HuH-7 (cell line): ENCODE measurements at regions not wholly inside any gene's neighbourhood (a gene's known extent, or its start where the extent isn't known, plus 50 kb on each side); places are given as distances from the start of the nearest gene placed in this dataset.
A peak's percentile ranks its signal among the peaks of the same experiment; 100 is the strongest.
"Not testable (repeated sequence)": the region's sequence is repeated elsewhere in the genome, so short reads cannot be mapped to it uniquely, and the experiment has no call there.

Source experiments
- DNase-seq: peaks from one replicate; pipeline ENCODE4 v3.0.0; 2011; ENCODE audit warnings: low spot score

DNA sequence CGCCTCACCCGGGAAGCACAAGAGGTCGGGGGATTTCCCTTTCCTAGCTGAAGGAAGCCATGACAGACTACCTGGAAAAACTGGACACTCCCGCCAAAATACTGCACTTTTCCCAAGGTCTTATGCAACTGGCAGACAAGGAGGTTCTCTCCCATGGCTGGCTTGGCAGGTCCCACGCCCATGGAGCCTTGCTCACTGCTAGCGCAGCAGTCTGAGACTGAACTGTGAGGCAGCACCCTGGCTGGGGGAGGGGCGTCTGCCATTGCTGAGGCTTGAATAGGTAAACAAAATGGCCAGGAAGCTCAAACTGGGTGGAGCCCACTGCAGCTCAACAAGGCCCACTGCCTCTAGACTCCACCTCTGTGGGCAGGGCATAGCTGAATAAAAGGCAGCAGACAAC lies 92.1 kb downstream of the C4BPA start:
- DNase-seq = not testable (repeated sequence)

DNA sequence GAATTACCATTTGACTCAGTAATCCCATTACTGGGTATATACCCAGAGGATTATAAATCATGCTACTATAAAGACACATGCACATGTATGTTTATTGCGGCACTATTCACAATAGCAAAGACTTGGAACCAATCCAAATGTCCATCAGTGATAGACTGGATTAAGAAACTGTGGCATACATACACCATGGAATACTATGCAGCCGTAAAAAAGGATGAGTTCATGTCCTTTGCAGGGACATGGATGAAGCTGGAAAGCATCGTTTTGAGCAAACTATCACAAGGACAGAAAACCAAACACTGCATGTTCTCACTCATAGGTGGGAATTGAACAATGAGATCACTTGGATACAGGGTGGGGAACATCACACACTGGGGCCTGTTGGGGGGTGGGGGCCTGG lies 97.5 kb downstream of the C4BPA start:
- not testable (repeated sequence) for DNase-seq

DNA sequence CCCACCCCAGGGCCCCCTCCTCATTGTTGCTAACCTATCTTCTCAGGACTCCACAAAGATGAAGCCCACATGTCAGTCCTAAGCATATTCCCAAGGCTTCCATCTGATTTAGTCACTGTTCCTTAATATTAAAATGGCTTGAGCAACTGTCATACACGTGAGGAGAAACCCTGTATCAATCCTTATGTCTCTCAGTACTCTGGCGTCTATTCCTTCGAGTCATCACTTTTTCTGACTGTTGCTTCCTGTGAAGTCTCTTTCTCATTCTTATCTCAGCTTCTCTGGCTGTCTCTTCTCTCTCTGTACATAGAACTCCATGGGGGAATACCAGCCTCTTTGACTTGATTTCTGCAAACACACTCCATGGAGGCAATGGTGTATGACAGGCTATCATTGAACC lies 98.4 kb downstream of the C4BPA start:
- DNase-seq = no peak

DNA sequence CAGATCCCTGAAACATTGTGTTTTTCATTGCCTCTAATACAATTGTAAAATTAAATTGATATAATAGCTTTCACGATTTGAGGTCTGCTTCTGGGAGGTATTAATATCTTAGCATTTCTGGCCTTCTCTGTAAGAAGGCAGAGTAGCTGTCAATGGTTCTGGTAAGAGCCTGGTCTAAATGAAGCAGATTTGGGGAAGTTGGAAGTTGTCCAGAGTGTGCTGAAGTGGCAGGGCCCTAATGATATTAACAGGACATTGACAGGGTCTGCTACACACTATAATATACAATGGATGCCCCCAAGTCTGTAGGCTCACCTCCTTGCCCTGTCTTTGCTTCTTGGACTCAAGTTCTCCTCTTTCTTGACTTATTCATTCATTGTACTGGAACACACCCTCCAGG lies 99.5 kb downstream of the C4BPA start:
- DNase-seq = no peak

DNA sequence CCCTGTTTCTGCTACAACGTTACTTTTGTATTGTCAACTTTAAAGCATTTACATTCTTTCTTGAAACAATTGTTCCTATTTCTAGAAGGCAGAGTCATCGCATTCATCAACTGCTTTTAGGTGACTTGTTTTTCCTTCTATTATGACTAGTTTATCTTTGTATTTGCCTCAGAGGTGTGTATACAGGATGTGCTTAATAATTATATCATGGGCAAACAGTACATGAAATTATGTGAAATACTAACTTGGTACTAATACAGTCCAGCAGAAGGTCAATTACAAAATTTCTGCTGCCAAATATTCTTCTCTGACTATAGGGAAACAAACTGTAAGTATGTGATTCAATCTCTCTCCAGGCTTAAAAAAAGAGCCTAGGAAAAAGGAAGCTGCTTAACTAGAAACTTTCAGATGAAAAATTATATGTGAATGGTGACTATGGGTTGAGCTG lies 101.6 kb downstream of the C4BPA start:
- DNase-seq = no peak

DNA sequence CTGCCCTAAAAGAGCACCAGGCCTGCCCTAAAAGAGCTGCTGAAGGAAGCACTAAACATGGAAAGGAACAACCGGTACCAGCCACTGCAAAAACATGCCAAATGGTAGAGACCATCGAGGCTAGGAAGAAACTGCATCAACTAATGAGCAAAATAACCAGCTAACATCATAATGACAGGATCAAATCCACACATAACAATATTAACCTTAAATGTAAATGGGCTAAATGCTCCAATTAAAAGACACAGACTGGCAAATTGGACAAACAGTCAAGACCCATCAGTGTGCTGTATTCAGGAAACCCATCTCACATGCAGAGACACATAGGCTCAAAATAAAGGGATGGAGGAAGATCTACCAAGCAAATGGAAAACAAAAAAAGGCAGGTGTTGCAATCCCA lies 104.7 kb downstream of the C4BPA start:
- not testable (repeated sequence) for DNase-seq

DNA sequence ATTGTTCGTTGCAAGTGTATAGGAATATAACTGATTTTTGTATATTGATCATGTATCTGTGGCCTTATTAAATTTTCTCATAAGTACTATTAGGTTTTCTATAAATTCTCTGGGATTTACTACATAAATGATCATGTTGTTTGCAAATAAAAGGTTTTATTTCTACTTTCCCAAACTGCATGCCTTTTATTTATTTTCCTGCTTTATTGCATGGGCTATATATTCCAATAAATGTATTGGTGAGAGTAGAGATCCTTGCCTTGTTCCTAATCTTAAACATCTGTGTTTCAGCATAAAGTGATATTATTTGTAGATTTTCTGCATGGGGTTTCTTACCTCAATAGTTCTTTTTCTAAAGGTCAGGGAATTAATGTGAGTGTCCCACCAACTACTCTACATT lies 107.0 kb upstream of the CD55 start:
- no peak for DNase-seq

DNA sequence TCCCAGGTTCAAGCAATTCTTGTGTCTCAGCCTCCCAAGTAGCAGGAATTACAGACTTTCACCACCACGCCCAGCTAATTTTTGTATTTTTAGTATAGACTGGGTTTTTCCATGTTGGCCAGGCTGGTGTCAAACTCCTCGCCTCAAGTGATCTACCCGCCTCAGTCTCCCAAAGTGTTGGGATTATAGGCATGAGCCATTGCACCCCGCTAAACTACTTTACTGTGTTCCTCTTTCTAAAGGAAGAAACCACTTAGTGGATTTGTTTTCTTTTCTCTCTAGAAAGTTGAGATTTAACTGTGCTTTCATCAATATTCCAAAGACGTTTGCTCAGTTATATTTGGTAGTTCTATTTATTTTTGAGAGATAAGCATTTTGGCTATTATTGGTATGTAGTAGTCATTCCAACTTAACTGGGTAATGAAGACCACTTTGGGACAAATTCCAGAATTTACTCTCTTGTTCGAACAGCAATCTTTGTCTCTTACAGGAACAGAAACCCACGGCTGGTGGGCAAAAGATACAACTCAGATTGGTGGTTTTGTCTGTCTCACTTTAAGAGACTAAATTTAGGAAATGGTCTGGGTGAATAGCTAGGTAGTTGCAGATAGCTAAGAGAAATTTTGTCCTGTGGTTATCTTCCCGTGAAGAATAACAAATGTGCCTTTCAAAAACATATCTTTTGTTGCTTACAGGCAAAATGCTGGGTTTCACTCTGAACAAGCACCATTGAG lies 103.5 kb upstream of the CD55 start:
- DNase-seq = no peak

DNA sequence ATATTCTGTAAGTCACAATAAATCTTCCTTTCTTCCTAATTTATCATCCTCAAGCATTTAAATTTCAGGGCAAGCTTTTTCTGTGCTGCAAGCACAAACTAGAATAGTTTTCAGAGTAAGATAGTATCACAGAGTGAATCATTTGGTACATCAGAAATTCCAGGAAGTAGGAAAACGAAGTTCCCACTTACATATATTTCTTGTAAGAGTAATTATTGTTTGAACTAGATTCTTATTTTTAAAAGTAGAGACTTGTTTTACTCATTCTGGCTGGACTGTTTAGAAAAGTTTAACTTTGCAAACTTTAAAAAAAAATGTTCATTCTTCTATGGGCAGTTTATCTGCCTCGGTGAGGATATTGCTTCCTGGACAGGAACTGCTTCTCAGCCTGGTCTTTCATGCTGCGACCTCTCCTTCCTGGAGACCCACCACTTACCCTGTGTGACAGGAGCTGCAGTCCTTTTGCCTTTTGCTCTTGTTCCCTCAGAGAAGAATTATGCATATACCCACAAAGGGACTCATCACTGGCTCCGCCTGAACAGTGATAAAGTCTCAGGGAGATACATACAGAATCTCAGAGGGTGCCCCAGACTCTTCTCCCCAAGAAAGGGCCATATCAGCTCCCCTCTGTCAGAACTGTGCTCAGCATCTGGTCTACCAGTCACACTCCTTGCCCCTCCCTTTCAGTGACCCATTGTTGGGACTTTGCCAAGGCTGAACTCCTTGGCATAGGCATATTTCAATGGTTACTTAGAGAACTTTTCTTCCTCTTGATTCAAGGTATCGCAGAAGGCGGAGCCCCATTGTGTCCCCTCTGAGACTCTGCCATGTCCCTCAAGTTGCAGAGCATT lies 102.7 kb upstream of the CD55 start:
- no peak for DNase-seq

DNA sequence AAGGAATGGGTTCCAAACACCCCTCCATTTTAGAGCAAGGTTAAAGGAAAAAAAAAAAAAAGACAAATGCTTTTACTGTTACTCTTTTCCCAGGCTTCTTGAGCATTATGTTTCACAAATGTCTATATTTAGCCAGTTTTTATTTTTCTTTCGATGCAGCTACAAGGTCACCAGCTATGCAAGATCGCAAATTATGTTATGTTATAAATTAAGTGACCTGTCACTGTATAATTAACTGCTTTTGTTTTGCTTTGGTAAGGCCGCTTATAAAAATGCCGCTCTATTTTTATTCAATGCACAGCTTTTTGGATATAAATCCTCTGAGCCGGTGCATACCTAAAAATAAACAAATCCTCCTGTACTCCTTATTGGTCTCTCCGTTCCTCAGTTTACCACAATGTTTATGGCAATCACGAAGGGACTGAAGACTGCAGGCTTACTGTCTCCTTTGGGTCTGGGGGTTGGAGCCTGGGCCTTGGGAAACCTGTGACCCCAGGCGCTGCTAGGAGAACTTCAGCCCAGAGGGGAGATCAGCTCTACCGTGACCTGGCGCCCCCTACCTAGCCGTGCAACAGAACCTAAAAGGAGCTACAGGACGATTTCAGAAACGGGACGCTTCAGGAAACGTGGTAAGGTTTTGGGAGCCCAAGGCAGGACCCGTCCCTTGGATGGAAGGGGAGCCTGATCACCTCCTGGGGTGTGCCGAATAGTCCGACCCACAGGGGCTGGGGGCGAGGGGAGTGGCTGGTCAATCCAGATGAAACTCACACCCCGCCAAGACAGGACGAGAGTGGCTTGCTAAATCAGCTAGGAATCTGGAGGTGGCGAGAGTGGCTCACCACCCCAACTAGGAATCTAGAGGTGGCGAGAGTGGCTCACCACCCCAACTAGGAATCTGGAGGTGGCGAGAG lies 101.2 kb upstream of the CD55 start:
- DNase-seq = no peak

DNA sequence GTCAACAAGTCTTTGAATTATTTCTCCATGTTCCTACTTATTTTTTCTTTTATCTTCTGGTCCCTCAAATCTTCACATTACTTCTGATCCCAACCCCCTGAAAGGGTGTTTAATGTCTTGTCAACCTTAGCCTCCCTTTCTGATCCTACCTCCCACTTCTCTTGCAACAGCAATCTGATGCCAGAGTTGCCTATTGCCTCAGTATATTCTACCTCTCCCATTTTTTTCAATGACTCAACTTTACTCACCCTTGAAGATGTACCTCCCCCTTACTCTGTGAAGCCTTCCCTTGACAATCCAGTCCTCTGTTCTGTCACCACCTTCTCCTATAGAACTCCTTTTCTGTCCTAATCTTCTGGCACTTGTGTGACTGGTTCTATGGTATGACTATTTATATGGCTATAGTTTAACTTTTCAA lies 99.5 kb upstream of the CD55 start:
- DNase-seq = no peak

DNA sequence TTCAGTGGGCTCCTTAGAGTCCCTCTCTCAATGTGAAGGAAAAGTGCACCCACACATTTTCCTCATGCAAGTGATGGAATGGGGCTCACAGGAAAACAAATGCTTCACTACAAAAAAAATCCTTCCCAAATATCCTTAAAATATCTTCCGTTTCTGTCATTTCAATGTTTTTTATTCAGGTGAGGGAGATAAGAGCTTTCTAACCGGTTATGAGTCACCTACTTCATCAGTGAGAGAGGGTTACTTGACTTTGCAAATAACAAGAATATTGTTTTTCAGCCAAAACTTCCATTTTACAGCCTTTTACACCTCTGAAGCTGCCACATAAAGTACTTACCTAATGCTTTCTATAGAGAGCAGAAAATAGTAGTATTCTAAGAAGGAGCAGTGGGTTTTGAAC lies 98.3 kb upstream of the CD55 start:
- DNase-seq = no peak

DNA sequence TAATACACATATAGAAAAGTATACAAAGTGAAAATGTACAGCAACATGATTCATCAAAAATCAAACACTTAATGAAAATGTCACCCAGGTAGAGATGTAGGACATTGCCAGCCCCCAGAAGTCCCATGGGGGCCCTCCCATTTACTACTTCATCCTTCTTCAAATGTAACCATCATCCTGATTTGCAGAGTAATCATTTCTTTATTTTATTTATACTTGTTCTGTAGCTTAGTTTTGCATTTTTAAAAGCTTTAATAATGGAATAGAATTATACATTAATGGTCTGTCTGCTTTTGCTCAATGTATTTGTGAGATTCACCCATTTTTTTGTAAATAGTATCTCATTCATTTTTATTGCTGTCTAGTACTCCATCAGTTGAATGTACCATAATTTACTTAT lies 96.8 kb upstream of the CD55 start:
- no peak for DNase-seq

DNA sequence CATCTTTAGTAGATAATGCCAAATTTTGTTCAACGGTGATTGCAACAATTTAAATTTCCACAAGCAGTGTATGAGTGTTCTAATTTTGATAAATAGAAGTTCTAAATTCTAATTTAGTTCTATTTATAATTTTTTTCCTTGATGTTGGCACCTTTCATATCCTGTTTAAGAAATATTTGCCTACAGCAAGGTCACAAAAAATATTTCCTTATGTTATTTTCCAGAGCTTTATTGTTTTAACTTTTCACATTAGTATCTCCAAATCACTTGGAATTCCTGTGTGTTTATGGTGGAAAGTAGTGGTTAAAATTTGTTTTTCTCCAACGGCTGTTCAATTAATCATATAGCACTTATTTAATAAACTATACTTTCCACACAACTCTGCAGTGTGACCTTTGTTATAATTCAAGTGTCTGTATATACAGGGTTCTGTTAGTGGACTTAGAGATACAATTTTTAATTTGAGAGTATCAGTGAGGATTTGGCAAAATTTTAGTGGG lies 94.3 kb upstream of the CD55 start:
- DNase-seq = no peak

DNA sequence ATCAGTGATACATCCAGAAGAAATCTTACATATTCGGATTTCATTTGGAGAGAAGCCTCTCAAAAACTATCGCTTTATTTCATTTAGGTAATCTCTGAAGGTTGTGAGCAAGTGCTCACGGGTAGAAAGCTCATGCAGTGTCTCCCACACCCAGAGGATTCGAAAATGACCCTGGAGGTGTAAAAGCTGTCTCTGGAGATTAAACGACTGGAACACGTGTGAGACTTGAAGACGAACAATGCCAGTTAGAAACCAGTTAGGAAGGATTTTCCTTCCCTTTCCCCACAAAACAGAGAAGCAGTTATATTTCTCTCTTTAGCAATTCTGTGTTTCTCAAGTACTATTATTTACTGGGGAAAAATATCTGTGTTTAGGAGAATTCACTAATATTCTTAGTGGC lies 92.5 kb upstream of the CD55 start:
- no peak for DNase-seq

DNA sequence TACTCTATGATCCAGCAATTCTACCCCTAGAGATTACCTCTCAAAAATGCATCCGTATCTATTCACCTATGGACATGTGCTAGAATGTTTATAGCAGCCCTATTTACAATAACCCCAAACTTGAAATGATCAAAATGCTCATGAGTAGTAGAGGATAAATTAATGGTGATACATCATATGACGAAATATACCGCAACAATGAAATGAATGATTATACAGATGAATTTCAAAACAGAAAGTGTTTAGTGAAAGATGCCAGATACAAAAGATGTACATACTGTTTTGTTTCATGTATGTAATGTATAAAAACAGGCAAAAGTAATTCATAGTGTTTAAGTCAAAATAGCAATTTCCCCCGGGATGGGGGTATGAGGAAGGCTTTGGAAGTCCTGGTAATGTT lies 91.0 kb upstream of the CD55 start:
- DNase-seq = no peak

DNA sequence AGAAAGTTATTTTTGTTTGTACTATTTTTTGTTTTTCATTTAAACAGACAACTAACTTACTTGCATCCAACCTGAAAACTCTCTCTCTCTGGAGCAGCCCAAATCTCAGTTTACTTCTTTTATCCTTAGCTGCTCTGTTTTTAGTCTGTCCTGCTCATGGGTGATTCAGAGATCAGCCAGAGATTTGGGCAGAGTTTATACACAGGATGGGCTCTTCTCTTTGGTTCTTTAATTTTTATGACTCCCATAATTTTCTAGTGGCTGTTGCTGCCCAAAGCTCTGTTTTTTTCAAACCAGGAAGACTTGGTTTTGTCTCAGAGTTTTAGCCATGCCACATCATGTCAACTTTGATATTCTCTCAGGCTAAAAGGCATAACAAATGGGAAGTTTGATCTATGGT lies 86.8 kb upstream of the CD55 start:
- no peak for DNase-seq

DNA sequence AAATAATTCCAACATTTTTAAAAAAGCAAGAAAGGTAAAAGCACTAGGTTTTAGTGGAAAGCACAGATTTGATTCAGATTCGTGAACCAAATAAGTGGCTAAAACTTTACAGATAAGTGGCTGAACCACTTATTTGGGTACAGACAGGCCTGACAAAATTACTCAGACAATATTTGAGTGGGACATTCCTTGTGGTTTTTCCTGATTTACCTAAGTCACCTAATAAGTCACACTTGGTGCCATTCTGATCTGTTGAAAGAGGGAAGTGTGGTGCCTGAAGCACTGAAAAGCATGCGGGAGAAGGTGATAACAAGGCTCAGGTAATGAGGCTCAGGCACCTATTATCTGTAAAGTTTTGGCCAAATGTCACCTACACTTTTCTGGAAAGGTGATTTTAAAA lies 81.6 kb upstream of the CD55 start:
- DNase-seq = no peak

DNA sequence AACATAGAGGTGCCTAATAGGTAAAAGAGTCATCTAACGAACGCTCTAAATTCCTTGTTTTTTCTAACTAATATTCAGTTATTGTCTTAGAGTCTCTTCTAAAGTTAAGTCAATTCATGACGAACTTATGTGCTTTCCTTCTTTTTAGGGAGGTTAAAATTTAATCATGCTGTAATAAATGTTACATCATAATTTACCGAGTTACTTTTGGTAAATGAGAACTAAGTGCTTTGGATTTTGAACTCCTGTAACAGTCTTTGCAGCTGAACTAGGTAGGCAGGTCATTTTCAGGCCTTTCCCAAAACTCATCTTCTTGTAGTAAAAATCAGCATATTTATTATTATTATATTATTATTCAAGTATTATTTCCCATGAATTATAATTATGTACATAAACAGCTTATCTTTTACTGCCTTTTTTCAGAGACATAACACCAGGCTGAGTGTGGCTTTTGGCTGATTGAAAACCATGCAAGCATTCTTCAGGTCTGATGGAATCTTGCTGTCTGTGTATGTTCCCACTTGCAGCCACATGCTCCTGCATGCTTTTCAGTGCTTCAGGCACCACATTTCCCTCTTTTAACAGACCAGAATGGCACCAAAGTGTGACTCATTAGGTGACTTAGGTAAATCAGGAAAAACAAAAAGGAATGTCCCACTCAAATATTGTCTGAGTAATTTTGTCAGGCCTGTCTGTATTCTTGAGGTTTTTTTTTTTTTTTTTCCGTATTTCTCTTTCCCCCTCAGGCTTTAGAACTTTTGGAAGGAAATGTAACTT lies 81.0 kb upstream of the CD55 start:
- DNase-seq = no peak

DNA sequence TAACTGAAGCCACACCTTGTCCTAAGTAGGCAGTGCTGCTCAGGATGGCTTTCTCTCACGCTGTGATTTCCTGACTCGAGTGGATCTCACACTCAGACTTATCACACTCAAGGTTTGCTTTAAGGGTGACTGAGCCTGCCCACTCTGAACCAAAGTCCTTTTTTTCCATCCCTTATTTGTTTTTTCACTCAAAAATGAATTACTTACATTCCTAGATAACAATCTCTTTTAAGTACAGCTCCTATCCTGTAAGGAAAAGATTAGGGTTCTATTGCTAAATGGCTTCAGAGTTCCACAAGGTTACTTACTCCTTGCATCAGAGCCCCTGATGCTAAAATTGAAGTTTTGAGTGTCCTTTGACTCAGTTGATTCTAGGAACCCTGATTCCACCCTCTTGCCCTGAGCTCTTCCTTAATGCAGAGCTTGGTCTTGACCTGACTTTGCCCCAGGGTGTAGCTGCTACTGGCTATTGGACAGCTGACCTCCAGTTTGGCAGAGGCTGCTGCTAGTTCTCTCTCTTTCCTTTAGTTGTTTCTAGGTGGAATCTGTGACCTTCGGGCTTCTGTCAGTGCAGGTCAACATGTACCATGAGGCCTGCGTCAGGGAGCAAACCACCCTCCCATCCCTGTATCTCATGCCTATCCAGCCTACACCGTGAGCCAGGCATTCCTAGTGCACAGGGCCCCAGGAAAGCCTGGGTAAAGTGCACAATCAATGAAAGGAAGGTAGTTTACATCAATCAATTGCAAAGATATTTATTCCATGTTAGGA lies 80.1 kb upstream of the CD55 start:
- peak; percentile 42 for DNase-seq
